DND-41 (cell line): ENCODE measurements at regions not wholly inside any gene's neighbourhood (a gene's known extent, or its start where the extent isn't known, plus 50 kb on each side); places are given as distances from the start of the nearest gene placed in this dataset.
"Not testable (repeated sequence)": the region's sequence is repeated elsewhere in the genome, so short reads cannot be mapped to it uniquely, and the experiment has no call there.

Experiments used
- EZH2 ChIP-seq: IDR thresholded peaks from 3 replicates; pipeline ENCODE4 v1.6.1; 2012; ENCODE audit warnings: borderline replicate concordance, low read depth, mild to moderate bottlenecking, moderate library complexity, low read length, inconsistent platforms; ENCODE audit not compliant: severe bottlenecking
- TF ChIP-seq, protein P1 (sequence below): IDR thresholded peaks from 2 replicates; pipeline ENCODE4 v1.5.1; 2012; ENCODE audit warnings: borderline replicate concordance, low read length, moderate library complexity, mild to moderate bottlenecking; ENCODE audit not compliant: poor library complexity, severe bottlenecking; ENCODE audit errors: extremely low read depth

GRCh38 chr1:120513531-120513930, 98.7 kb downstream of the NBPF8 start:
- TF ChIP-seq, protein P1, sequence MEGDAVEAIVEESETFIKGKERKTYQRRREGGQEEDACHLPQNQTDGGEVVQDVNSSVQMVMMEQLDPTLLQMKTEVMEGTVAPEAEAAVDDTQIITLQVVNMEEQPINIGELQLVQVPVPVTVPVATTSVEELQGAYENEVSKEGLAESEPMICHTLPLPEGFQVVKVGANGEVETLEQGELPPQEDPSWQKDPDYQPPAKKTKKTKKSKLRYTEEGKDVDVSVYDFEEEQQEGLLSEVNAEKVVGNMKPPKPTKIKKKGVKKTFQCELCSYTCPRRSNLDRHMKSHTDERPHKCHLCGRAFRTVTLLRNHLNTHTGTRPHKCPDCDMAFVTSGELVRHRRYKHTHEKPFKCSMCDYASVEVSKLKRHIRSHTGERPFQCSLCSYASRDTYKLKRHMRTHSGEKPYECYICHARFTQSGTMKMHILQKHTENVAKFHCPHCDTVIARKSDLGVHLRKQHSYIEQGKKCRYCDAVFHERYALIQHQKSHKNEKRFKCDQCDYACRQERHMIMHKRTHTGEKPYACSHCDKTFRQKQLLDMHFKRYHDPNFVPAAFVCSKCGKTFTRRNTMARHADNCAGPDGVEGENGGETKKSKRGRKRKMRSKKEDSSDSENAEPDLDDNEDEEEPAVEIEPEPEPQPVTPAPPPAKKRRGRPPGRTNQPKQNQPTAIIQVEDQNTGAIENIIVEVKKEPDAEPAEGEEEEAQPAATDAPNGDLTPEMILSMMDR, result not testable (repeated sequence)
- TF ChIP-seq EZH2, result not testable (repeated sequence)
